ENCODE measurements at regions not wholly inside any gene's neighbourhood (a gene's known extent, or its start where the extent isn't known, plus 50 kb on each side); places are given as distances from the start of the nearest gene placed in this dataset.
"Not testable (repeated sequence)": the region's sequence is repeated elsewhere in the genome, so short reads cannot be mapped to it uniquely, and the experiment has no call there.

GRCh38 chr6:149248263-149248662 is 69.2 kb upstream of the TAB2 start:
- not testable (repeated sequence) for TF ChIP-seq CTCF (conservative IDR thresholded peaks at IDR 0.05; ENCODE audit: low read depth, low read length); EZH2 (IDR thresholded peaks at IDR 0.05; ENCODE audit: borderline replicate concordance, low read depth, low read length, poor library complexity, severe bottlenecking)
